ENCODE measurements at regions not wholly inside any gene's neighbourhood (a gene's known extent, or its start where the extent isn't known, plus 50 kb on each side); places are given as distances from the start of the nearest gene placed in this dataset.

GRCh38 chr20:11195899-11196558 lies 522.2 kb upstream of the JAG1 start:
- in situ Hi-C loops (cut with MboI; ENCODE audit: low sequenced_read_pairs): no loop called here

- in situ Hi-C loops (cut with MboI; ENCODE audit: low sequenced_read_pairs): no loop called here
These were observed 524.1 kb upstream of the JAG1 start for GRCh38 chr20:11197851-11198250.

- in situ Hi-C loops (cut with MboI; ENCODE audit: low sequenced_read_pairs): no loop called here
These were observed 526.6 kb upstream of the JAG1 start for GRCh38 chr20:11200423-11200822.

GRCh38 chr20:11204926-11205768 lies 531.3 kb upstream of the JAG1 start:
- in situ Hi-C loops (cut with MboI; ENCODE audit: low sequenced_read_pairs): no loop called here

GRCh38 chr20:11205769-11206362 lies 532.1 kb upstream of the JAG1 start:
- in situ Hi-C loops (cut with MboI; ENCODE audit: low sequenced_read_pairs): no loop called here

- in situ Hi-C loops (cut with MboI; ENCODE audit: low sequenced_read_pairs): no loop called here
These were observed 534.1 kb upstream of the JAG1 start for GRCh38 chr20:11207749-11208502.

- in situ Hi-C loops (cut with MboI; ENCODE audit: low sequenced_read_pairs): no loop called here
These were observed 536.8 kb upstream of the JAG1 start for GRCh38 chr20:11210611-11211010.

- in situ Hi-C loops (cut with MboI; ENCODE audit: low sequenced_read_pairs): no loop called here
These were observed 538.5 kb upstream of the JAG1 start for GRCh38 chr20:11212272-11212671.

- in situ Hi-C loops (cut with MboI; ENCODE audit: low sequenced_read_pairs): no loop called here
These were observed 539.1 kb upstream of the JAG1 start for GRCh38 chr20:11212902-11213301.

GRCh38 chr20:11214256-11214840 lies 540.5 kb upstream of the JAG1 start:
- in situ Hi-C loops (cut with MboI; ENCODE audit: low sequenced_read_pairs): no loop called here

- in situ Hi-C loops (cut with MboI; ENCODE audit: low sequenced_read_pairs): no loop called here
These were observed 542.9 kb upstream of the JAG1 start for GRCh38 chr20:11216451-11217314.

- in situ Hi-C loops (cut with MboI; ENCODE audit: low sequenced_read_pairs): no loop called here
These were observed 543.8 kb upstream of the JAG1 start for GRCh38 chr20:11217326-11218172.

- in situ Hi-C loops (cut with MboI; ENCODE audit: low sequenced_read_pairs): no loop called here
These were observed 544.4 kb upstream of the JAG1 start for GRCh38 chr20:11218173-11218680.

GRCh38 chr20:11219192-11219591 lies 545.4 kb upstream of the JAG1 start:
- in situ Hi-C loops (cut with MboI; ENCODE audit: low sequenced_read_pairs): no loop called here

GRCh38 chr20:11221046-11221445 lies 547.2 kb upstream of the JAG1 start:
- in situ Hi-C loops (cut with MboI; ENCODE audit: low sequenced_read_pairs): no loop called here

GRCh38 chr20:11222243-11222642 lies 548.4 kb upstream of the JAG1 start:
- in situ Hi-C loops (cut with MboI; ENCODE audit: low sequenced_read_pairs): no loop called here

GRCh38 chr20:11227602-11228001 lies 553.8 kb upstream of the JAG1 start:
- in situ Hi-C loops (cut with MboI; ENCODE audit: low sequenced_read_pairs): no loop called here

- in situ Hi-C loops (cut with MboI; ENCODE audit: low sequenced_read_pairs): no loop called here
These were observed 556.0 kb upstream of the JAG1 start for GRCh38 chr20:11229772-11230171.

GRCh38 chr20:11230999-11231398 lies 557.2 kb upstream of the JAG1 start:
- in situ Hi-C loops (cut with MboI; ENCODE audit: low sequenced_read_pairs): no loop called here

Measured in HL-60/S4 treated with phorbol 12-myristate 13-acetate at 8.2 ng/mL for 4 days and 3 days (cell line).